Cardiac muscle cell (in vitro differentiated cells and primary cell): ENCODE measurements at regions not wholly inside any gene's neighbourhood (a gene's known extent, or its start where the extent isn't known, plus 50 kb on each side); places are given as distances from the start of the nearest gene placed in this dataset.

Experiments used
- DNase-seq, 2 donors: peaks; one replicate each; pipeline versions ENCODE4 v3.0.0 to v3.0.0-alpha.2; 2010 to 2017; ENCODE audit warnings: low read depth in 1 of 2, low spot score in 1 of 2
- H3K27ac ChIP-seq: fragments of 200-600 bp; sonication (generic); 2 replicates; pipeline ENCODE4 v1.5.1; 2016
- H3K27me3 ChIP-seq: fragments of 200-600 bp; sonication (generic); 2 replicates; pipeline ENCODE4 v1.6.0; 2016; ENCODE audit warnings: control low read depth
- H3K36me3 ChIP-seq: fragments of 200-600 bp; sonication (generic); 2 replicates; pipeline ENCODE4 v1.5.1; 2016; ENCODE audit warnings: control low read depth
- H3K4me1 ChIP-seq: fragments of 200-600 bp; sonication (generic); 2 replicates; pipeline ENCODE4 v1.8.1; 2017; ENCODE audit warnings: low read depth, mild to moderate bottlenecking, mixed run types
- H3K4me3 ChIP-seq: fragments of 200-600 bp; sonication (generic); 2 replicates; pipeline ENCODE4 v1.5.1; 2016; ENCODE audit warnings: mild to moderate bottlenecking
- H3K9me3 ChIP-seq: fragments of 200-600 bp; sonication (generic); 2 replicates; pipeline ENCODE4 v1.5.1; 2017; ENCODE audit warnings: low read depth, mild to moderate bottlenecking, control low read depth
- CTCF ChIP-seq: IDR thresholded peaks from 2 replicates; pipeline ENCODE4 v1.5.1; 2012; ENCODE audit warnings: low read depth, mild to moderate bottlenecking, low read length

- no peaks in the 10 kb centered on the region for H3K9me3 ChIP-seq
- peaks cover under 1% of the 10 kb centered on the region for H3K27me3 ChIP-seq
- DNase-seq = no peak
- H3K27ac ChIP-seq = no peak overlapping the region
- no peaks in the 10 kb centered on the region for H3K4me1 ChIP-seq
- no peaks in the 10 kb centered on the region for H3K36me3 ChIP-seq
- TF ChIP-seq CTCF = no peak
- H3K4me3 ChIP-seq = no peak overlapping the region
Observed at GRCh38 chr4:13054420-13054970, 429.6 kb downstream of the RAB28 start.

GRCh38 chr4:13047591-13047990 is 436.5 kb downstream of the RAB28 start:
- DNase-seq = no peak

GRCh38 chr4:13036841-13037240 is 447.3 kb downstream of the RAB28 start:
- H3K4me3 ChIP-seq = no peak overlapping the region
- H3K4me1 ChIP-seq = no peaks in the 10 kb centered on the region
- TF ChIP-seq CTCF = no peak

More at GRCh38 chr4:13047591-13047990, 436.5 kb downstream of the RAB28 start:
- no peaks in the 10 kb centered on the region for H3K27me3 ChIP-seq
- no peaks in the 10 kb centered on the region for H3K9me3 ChIP-seq
- no peak overlapping the region for H3K4me3 ChIP-seq
- no peak overlapping the region for H3K27ac ChIP-seq
- no peak for TF ChIP-seq CTCF
- H3K4me1 ChIP-seq = peaks cover 4% of the 10 kb centered on the region
- no peaks in the 10 kb centered on the region for H3K36me3 ChIP-seq

GRCh38 chr4:13032936-13033335 is 451.2 kb downstream of the RAB28 start:
- Histone ChIP-seq H3K36me3 (no peaks in the 10 kb centered on the region), H3K9me3 (no peaks in the 10 kb centered on the region), H3K4me1 (no peaks in the 10 kb centered on the region), H3K27ac (no peak overlapping the region), H3K27me3 (no peaks in the 10 kb centered on the region), H3K4me3 (no peak overlapping the region)
- no peak for TF ChIP-seq CTCF
- no peak for DNase-seq

More at GRCh38 chr4:13036841-13037240, 447.3 kb downstream of the RAB28 start:
- Histone ChIP-seq H3K27ac (no peak overlapping the region), H3K36me3 (no peaks in the 10 kb centered on the region), H3K9me3 (no peaks in the 10 kb centered on the region), H3K27me3 (peaks cover 2% of the 10 kb centered on the region)
- no peak for DNase-seq

- Histone ChIP-seq H3K27ac (no peak overlapping the region), H3K4me3 (no peak overlapping the region), H3K4me1 (no peaks in the 10 kb centered on the region), H3K9me3 (no peaks in the 10 kb centered on the region), H3K27me3 (no peaks in the 10 kb centered on the region), H3K36me3 (no peaks in the 10 kb centered on the region)
- TF ChIP-seq CTCF = no peak
- no peak for DNase-seq
Observed at GRCh38 chr4:13024147-13025105, 459.7 kb downstream of the RAB28 start.
